ENCODE measurements at regions not wholly inside any gene's neighbourhood (a gene's known extent, or its start where the extent isn't known, plus 50 kb on each side); places are given as distances from the start of the nearest gene placed in this dataset.
"Not testable (repeated sequence)": the region's sequence is repeated elsewhere in the genome, so short reads cannot be mapped to it uniquely, and the experiment has no call there.

DNA sequence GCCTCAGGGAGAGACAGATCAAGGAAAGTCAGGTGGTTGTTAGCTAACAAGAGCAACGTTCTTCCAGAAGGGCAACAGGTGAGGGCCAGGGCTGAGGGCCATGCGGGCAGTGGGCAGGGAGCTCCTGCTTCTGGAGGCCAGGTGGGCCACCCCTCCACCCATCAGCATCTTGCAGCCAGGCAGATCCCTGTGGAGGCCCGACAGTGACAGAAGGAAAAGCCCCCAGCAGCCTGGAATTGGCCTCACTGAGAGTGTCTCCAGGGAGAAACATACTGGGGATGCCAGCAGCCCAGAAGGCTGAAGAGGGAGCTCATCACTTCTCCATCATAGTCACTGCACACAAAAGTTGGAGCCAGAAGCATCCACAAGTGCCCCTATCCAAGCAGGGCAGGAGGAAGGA lies 300.1 kb downstream of the BCL2L11 start:
- H3K18ac ChIP-seq (ENCODE audit: low read length); H4K91ac ChIP-seq (ENCODE audit: low read depth, low read length, poor library complexity); H3K4me2 ChIP-seq (ENCODE audit: insufficient read depth, low read length, poor library complexity, severe bottlenecking); H2BK5ac ChIP-seq (ENCODE audit: low read length); H2AFZ ChIP-seq (ENCODE audit: low read length); H3K14ac ChIP-seq (ENCODE audit: low read length); H3K9me3 ChIP-seq (replicated peaks in 1 of 2; ENCODE audit: control insufficient read depth in 2 of 2, insufficient read depth in 1 of 2, low read depth in 1 of 2, low read length in 2 of 2); H3K36me3 ChIP-seq (replicated peaks in 1 of 2; ENCODE audit: control insufficient read depth in 2 of 2, insufficient read depth in 2 of 2, low read length in 2 of 2); H2BK12ac ChIP-seq (ENCODE audit: low read length); H2AK5ac ChIP-seq (ENCODE audit: low read depth, low read length); H3K4me3 ChIP-seq (ENCODE audit: low read length in 2 of 2); H4K8ac ChIP-seq (ENCODE audit: low read depth, low read length); H3K23ac ChIP-seq (ENCODE audit: low read depth, low read length, poor library complexity); H3K4ac ChIP-seq (ENCODE audit: low read length); DNase-seq (ENCODE audit: low spot score); H3K27me3 ChIP-seq (ENCODE audit: control insufficient read depth in 3 of 3, insufficient read depth in 3 of 3, low read depth in 1 of 3, low read length in 3 of 3); H3K4me1 ChIP-seq (ENCODE audit: control insufficient read depth in 2 of 2, insufficient read depth in 1 of 2, low read depth in 1 of 2, low read length in 2 of 2); H2BK15ac ChIP-seq (ENCODE audit: low read length); H3K9ac ChIP-seq (ENCODE audit: low read depth, low read length, poor library complexity); H2BK120ac ChIP-seq (ENCODE audit: low read depth, low read length); H3K79me1 ChIP-seq (ENCODE audit: low read depth, low read length); H3K27ac ChIP-seq (replicated peaks; ENCODE audit: low read length): not testable (repeated sequence)
- WGBS, 2 donors (ENCODE audit: extremely low coverage in 2 of 2, insufficient read length in 2 of 2, insufficient replicate concordance in 1 of 2), result no CpG with 5 or more reads among the region's 3 CpGs

DNA sequence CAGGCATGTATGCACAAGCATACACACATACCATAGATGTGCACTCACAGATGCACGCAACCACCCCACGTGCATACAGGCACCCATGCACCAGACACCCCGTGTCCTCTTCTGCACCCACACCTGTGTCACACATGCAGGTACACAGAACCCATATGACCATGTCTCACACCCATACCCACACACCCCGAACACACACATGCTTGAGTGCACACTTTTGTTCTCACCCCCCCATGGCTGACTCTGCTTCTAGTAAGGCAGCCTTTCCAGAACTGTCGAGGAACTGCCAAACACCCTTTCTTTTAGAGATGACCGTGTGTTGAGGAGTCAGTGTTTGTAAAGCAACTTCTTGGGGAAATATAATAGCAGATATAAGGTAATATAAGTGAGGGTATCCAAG lies 301.2 kb downstream of the BCL2L11 start:
- H2BK120ac ChIP-seq (ENCODE audit: low read depth, low read length); H3K79me1 ChIP-seq (ENCODE audit: low read depth, low read length); H2AK5ac ChIP-seq (ENCODE audit: low read depth, low read length); H3K4ac ChIP-seq (ENCODE audit: low read length); H3K14ac ChIP-seq (ENCODE audit: low read length); H3K4me2 ChIP-seq (ENCODE audit: insufficient read depth, low read length, poor library complexity, severe bottlenecking); H3K4me1 ChIP-seq (ENCODE audit: control insufficient read depth in 2 of 2, insufficient read depth in 1 of 2, low read depth in 1 of 2, low read length in 2 of 2); H3K27me3 ChIP-seq (ENCODE audit: control insufficient read depth in 3 of 3, insufficient read depth in 3 of 3, low read depth in 1 of 3, low read length in 3 of 3); H4K91ac ChIP-seq (ENCODE audit: low read depth, low read length, poor library complexity); H3K4me3 ChIP-seq (ENCODE audit: low read length in 2 of 2); H4K8ac ChIP-seq (ENCODE audit: low read depth, low read length); H2AFZ ChIP-seq (ENCODE audit: low read length); H3K27ac ChIP-seq (replicated peaks; ENCODE audit: low read length); H3K23ac ChIP-seq (ENCODE audit: low read depth, low read length, poor library complexity); DNase-seq (ENCODE audit: low spot score); H2BK12ac ChIP-seq (ENCODE audit: low read length); H2BK5ac ChIP-seq (ENCODE audit: low read length); H3K9me3 ChIP-seq (replicated peaks in 1 of 2; ENCODE audit: control insufficient read depth in 2 of 2, insufficient read depth in 1 of 2, low read depth in 1 of 2, low read length in 2 of 2); H3K9ac ChIP-seq (ENCODE audit: low read depth, low read length, poor library complexity); H3K18ac ChIP-seq (ENCODE audit: low read length); H2BK15ac ChIP-seq (ENCODE audit: low read length); H3K36me3 ChIP-seq (replicated peaks in 1 of 2; ENCODE audit: control insufficient read depth in 2 of 2, insufficient read depth in 2 of 2, low read length in 2 of 2): not testable (repeated sequence)
- WGBS, 2 donors (ENCODE audit: extremely low coverage in 2 of 2, insufficient read length in 2 of 2, insufficient replicate concordance in 1 of 2), result no CpG with 5 or more reads among the region's 6 CpGs

DNA sequence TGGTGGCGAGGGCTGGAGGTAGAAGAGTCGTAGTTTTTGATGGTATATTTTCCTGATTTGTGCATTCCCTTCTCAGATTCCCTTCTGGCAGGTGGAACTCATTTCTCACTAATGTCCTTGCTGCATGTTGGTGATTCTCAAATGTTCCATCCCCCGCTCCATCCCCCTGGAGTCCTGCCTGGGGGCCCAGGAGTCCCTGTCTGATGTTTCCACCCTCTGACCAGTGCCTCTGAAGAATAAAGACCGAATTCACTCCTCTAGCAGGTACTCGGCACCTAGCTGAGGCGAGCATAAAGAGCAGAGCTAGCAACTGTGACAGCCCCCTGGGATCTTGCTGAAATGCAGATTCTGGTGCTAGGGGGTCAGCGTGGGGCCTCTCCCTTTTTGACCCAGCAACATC lies 301.8 kb downstream of the BCL2L11 start:
- H2BK15ac ChIP-seq (ENCODE audit: low read length); H3K4me2 ChIP-seq (ENCODE audit: insufficient read depth, low read length, poor library complexity, severe bottlenecking); H2AFZ ChIP-seq (ENCODE audit: low read length); H3K79me1 ChIP-seq (ENCODE audit: low read depth, low read length); H3K18ac ChIP-seq (ENCODE audit: low read length); H3K36me3 ChIP-seq (replicated peaks in 1 of 2; ENCODE audit: control insufficient read depth in 2 of 2, insufficient read depth in 2 of 2, low read length in 2 of 2); H3K14ac ChIP-seq (ENCODE audit: low read length); H2BK12ac ChIP-seq (ENCODE audit: low read length); H3K27me3 ChIP-seq (ENCODE audit: control insufficient read depth in 3 of 3, insufficient read depth in 3 of 3, low read depth in 1 of 3, low read length in 3 of 3); H3K23ac ChIP-seq (ENCODE audit: low read depth, low read length, poor library complexity); H2BK5ac ChIP-seq (ENCODE audit: low read length); H2AK5ac ChIP-seq (ENCODE audit: low read depth, low read length); H2BK120ac ChIP-seq (ENCODE audit: low read depth, low read length); DNase-seq (ENCODE audit: low spot score); H3K9me3 ChIP-seq (replicated peaks in 1 of 2; ENCODE audit: control insufficient read depth in 2 of 2, insufficient read depth in 1 of 2, low read depth in 1 of 2, low read length in 2 of 2); H3K27ac ChIP-seq (replicated peaks; ENCODE audit: low read length); H3K9ac ChIP-seq (ENCODE audit: low read depth, low read length, poor library complexity); H3K4me3 ChIP-seq (ENCODE audit: low read length in 2 of 2); H3K4ac ChIP-seq (ENCODE audit: low read length); H4K8ac ChIP-seq (ENCODE audit: low read depth, low read length); H3K4me1 ChIP-seq (ENCODE audit: control insufficient read depth in 2 of 2, insufficient read depth in 1 of 2, low read depth in 1 of 2, low read length in 2 of 2); H4K91ac ChIP-seq (ENCODE audit: low read depth, low read length, poor library complexity): not testable (repeated sequence)
- no CpG with 5 or more reads among the region's 7 CpGs for WGBS, 2 donors (ENCODE audit: extremely low coverage in 2 of 2, insufficient read length in 2 of 2, insufficient replicate concordance in 1 of 2)

DNA sequence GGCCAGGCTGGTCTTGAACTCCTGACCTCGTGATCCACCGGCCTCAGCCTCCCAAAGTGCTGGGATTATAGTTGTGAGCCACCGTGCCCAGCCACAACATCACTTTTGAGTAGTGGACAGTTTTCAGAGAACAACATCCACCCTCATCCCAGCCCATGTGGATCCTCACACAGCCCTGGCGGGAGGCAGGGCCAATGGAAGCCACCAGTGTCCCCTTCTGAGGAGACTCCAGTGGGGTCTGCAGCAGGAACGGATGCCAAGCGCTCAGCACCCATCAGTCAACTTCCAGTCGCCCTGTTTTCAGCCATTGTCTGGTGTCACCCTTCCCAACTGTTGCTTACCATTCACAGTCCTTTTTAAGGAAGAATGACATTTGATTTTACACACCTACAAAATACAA lies 302.5 kb downstream of the BCL2L11 start:
- H3K36me3 ChIP-seq (replicated peaks in 1 of 2; ENCODE audit: control insufficient read depth in 2 of 2, insufficient read depth in 2 of 2, low read length in 2 of 2); H3K4me3 ChIP-seq (ENCODE audit: low read length in 2 of 2); H2BK15ac ChIP-seq (ENCODE audit: low read length); H3K27me3 ChIP-seq (ENCODE audit: control insufficient read depth in 3 of 3, insufficient read depth in 3 of 3, low read depth in 1 of 3, low read length in 3 of 3); H3K14ac ChIP-seq (ENCODE audit: low read length); H4K8ac ChIP-seq (ENCODE audit: low read depth, low read length); H2AFZ ChIP-seq (ENCODE audit: low read length); H3K4ac ChIP-seq (ENCODE audit: low read length); H3K9ac ChIP-seq (ENCODE audit: low read depth, low read length, poor library complexity); DNase-seq (ENCODE audit: low spot score); H2BK120ac ChIP-seq (ENCODE audit: low read depth, low read length); H4K91ac ChIP-seq (ENCODE audit: low read depth, low read length, poor library complexity); H3K27ac ChIP-seq (replicated peaks; ENCODE audit: low read length); H3K4me1 ChIP-seq (ENCODE audit: control insufficient read depth in 2 of 2, insufficient read depth in 1 of 2, low read depth in 1 of 2, low read length in 2 of 2); H3K23ac ChIP-seq (ENCODE audit: low read depth, low read length, poor library complexity); H2BK5ac ChIP-seq (ENCODE audit: low read length); H3K4me2 ChIP-seq (ENCODE audit: insufficient read depth, low read length, poor library complexity, severe bottlenecking); H3K9me3 ChIP-seq (replicated peaks in 1 of 2; ENCODE audit: control insufficient read depth in 2 of 2, insufficient read depth in 1 of 2, low read depth in 1 of 2, low read length in 2 of 2); H3K18ac ChIP-seq (ENCODE audit: low read length); H2BK12ac ChIP-seq (ENCODE audit: low read length); H3K79me1 ChIP-seq (ENCODE audit: low read depth, low read length); H2AK5ac ChIP-seq (ENCODE audit: low read depth, low read length): not testable (repeated sequence)
- no CpG with 5 or more reads among the region's 7 CpGs for WGBS, 2 donors (ENCODE audit: extremely low coverage in 2 of 2, insufficient read length in 2 of 2, insufficient replicate concordance in 1 of 2)

Measured in neuronal stem cell (in vitro differentiated cells).